ENCODE measurements at regions not wholly inside any gene's neighbourhood (a gene's known extent, or its start where the extent isn't known, plus 50 kb on each side); places are given as distances from the start of the nearest gene placed in this dataset.

GRCh38 chr6:11315743-11316437, 83.4 kb upstream of the NEDD9 start:
- TF ChIP-seq CTCF (IDR thresholded peaks at IDR 0.05) (no peak), POLR2A (IDR thresholded peaks at IDR 0.05) (no peak), POLR2AphosphoS5 (IDR thresholded peaks at IDR 0.05) (no peak), EP300 (IDR thresholded peaks at IDR 0.05) (no peak)
